OCI-LY3 (cell line): ENCODE measurements at regions not wholly inside any gene's neighbourhood (a gene's known extent, or its start where the extent isn't known, plus 50 kb on each side); places are given as distances from the start of the nearest gene placed in this dataset.

Source experiments
- H2AFZ ChIP-seq: fragments of 200-600, 300-600 bp; shearing (Covaris generic); 2 replicates; pipeline ENCODE4 v1.6.0; 2014; ENCODE audit warnings: antibody characterized with exemption, low read depth, low read length
- H3K27ac ChIP-seq: fragments of 200-600, 300-600 bp; sonication (generic); 2 replicates; pipeline ENCODE4 v1.5.1; 2014; ENCODE audit warnings: mild to moderate bottlenecking, low read length, moderate library complexity, mixed read lengths
- H3K27me3 ChIP-seq: fragments of 200-600, 300-600 bp; sonication (generic); 2 replicates; pipeline ENCODE4 v1.6.1; 2014; ENCODE audit warnings: low read depth, low read length, mixed read lengths
- H3K36me3 ChIP-seq: fragments of 200-600, 300-600 bp; sonication (generic); replicated peaks from 2 replicates; pipeline ENCODE3; 2014; ENCODE audit warnings: low read depth, low read length, mixed read lengths
- H3K4me1 ChIP-seq: fragments of 300-600, 200-600 bp; sonication (generic); 2 replicates; pipeline ENCODE4 v1.6.1; 2014; ENCODE audit warnings: low read length, mixed read lengths
- H3K4me2 ChIP-seq: fragments of 200-600, 300-600 bp; sonication (generic); 2 replicates; pipeline ENCODE4 v1.6.1; 2014; ENCODE audit warnings: low read length, mixed read lengths
- H3K4me3 ChIP-seq: fragments of 300-600, 200-600 bp; sonication (generic); 2 replicates; pipeline ENCODE4 v1.5.1; 2014; ENCODE audit warnings: antibody characterized with exemption, mild to moderate bottlenecking, low read length, moderate library complexity
- H3K79me2 ChIP-seq: fragments of 300-600, 200-600 bp; shearing (Covaris generic); 2 replicates; pipeline ENCODE4 v1.6.1; 2014; ENCODE audit warnings: mild to moderate bottlenecking, low read length, mixed read lengths
- H3K9ac ChIP-seq: fragments of 300-600, 200-600 bp; shearing (Covaris generic); 2 replicates; pipeline ENCODE4 v1.6.0; 2014; ENCODE audit warnings: mild to moderate bottlenecking, low read length, moderate library complexity
- H3K9me3 ChIP-seq: fragments of 200-600, 300-600 bp; shearing (Covaris generic); 2 replicates; pipeline ENCODE4 v1.6.1; 2014; ENCODE audit warnings: low read length, mixed read lengths; ENCODE audit not compliant: insufficient read depth
- H4K20me1 ChIP-seq: fragments of 200-600, 300-600 bp; sonication (generic); 2 replicates; pipeline ENCODE4 v1.6.1; 2016; ENCODE audit warnings: low read length, mixed read lengths; ENCODE audit not compliant: insufficient read depth
- CTCF ChIP-seq: fragments of 200-600, 300-600 bp; sonication (generic); IDR thresholded peaks from 2 replicates; pipeline ENCODE4 v1.5.1; 2014; ENCODE audit warnings: antibody characterized with exemption, low read length, low read depth
- EZH2phosphoT487 ChIP-seq: fragments of 200-600 bp; shearing (Covaris generic); IDR thresholded peaks from 2 replicates; pipeline ENCODE4 v1.6.1; 2018; ENCODE audit warnings: antibody characterized with exemption, mixed run types, low read depth

- Histone ChIP-seq H2AFZ (no peak overlapping the region), H3K27ac (no peak overlapping the region), H4K20me1 (no peaks in the 10 kb centered on the region), H3K36me3 (no peaks in the 10 kb centered on the region), H3K4me3 (no peak overlapping the region), H3K4me1 (no peaks in the 10 kb centered on the region), H3K79me2 (no peaks in the 10 kb centered on the region), H3K4me2 (no peak overlapping the region), H3K9me3 (no peaks in the 10 kb centered on the region), H3K9ac (no peak overlapping the region), H3K27me3 (peaks cover 13% of the 10 kb centered on the region; the same call in 1 of the 2 replicates)
- TF ChIP-seq EZH2phosphoT487 = no peak
Observed at GRCh38 chr9:126153382-126153781, 173.2 kb upstream of the MVB12B start.

- Histone ChIP-seq H2AFZ (no peak overlapping the region), H3K4me3 (no peak overlapping the region), H3K27ac (no peak overlapping the region), H3K79me2 (no peaks in the 10 kb centered on the region), H3K27me3 (peaks cover 13% of the 10 kb centered on the region; the same call in 1 of the 2 replicates), H4K20me1 (no peaks in the 10 kb centered on the region), H3K36me3 (no peaks in the 10 kb centered on the region), H3K9ac (no peak overlapping the region), H3K4me1 (no peaks in the 10 kb centered on the region), H3K9me3 (no peaks in the 10 kb centered on the region), H3K4me2 (no peak overlapping the region)
- TF ChIP-seq CTCF = no peak
- TF ChIP-seq EZH2phosphoT487 = no peak
Observed at GRCh38 chr9:126154182-126154827, 172.3 kb upstream of the MVB12B start.

GRCh38 chr9:126154869-126155268, 171.8 kb upstream of the MVB12B start:
- H3K79me2 ChIP-seq = no peaks in the 10 kb centered on the region
- no peaks in the 10 kb centered on the region for H3K4me1 ChIP-seq
- H3K27ac ChIP-seq = no peak overlapping the region
- no peak overlapping the region for H3K4me2 ChIP-seq
- H3K4me3 ChIP-seq = no peak overlapping the region
- H3K9ac ChIP-seq = no peak overlapping the region
- H3K9me3 ChIP-seq = no peaks in the 10 kb centered on the region
- H2AFZ ChIP-seq = no peak overlapping the region
- no peak for TF ChIP-seq EZH2phosphoT487
- no peak for TF ChIP-seq CTCF
- H3K27me3 ChIP-seq = peaks cover 13% of the 10 kb centered on the region; the same call in 1 of the 2 replicates
- H3K36me3 ChIP-seq = no peaks in the 10 kb centered on the region
- H4K20me1 ChIP-seq = no peaks in the 10 kb centered on the region

GRCh38 chr9:126155756-126156664, 170.6 kb upstream of the MVB12B start:
- H3K79me2 ChIP-seq = no peaks in the 10 kb centered on the region
- H3K4me1 ChIP-seq = no peaks in the 10 kb centered on the region
- no peaks in the 10 kb centered on the region for H4K20me1 ChIP-seq
- H3K27me3 ChIP-seq = peaks cover 13% of the 10 kb centered on the region; the same call in 1 of the 2 replicates
- H3K36me3 ChIP-seq = no peaks in the 10 kb centered on the region
- no peak overlapping the region for H3K4me3 ChIP-seq
- no peak overlapping the region for H2AFZ ChIP-seq
- H3K27ac ChIP-seq = no peak overlapping the region
- TF ChIP-seq EZH2phosphoT487 (no peak), CTCF (no peak)
- no peak overlapping the region for H3K9ac ChIP-seq
- H3K9me3 ChIP-seq = no peaks in the 10 kb centered on the region
- H3K4me2 ChIP-seq = no peak overlapping the region
